GM12873 (cell line): ENCODE measurements at regions not wholly inside any gene's neighbourhood (a gene's known extent, or its start where the extent isn't known, plus 50 kb on each side); places are given as distances from the start of the nearest gene placed in this dataset.
A peak's percentile ranks its signal among the peaks of the same experiment; 100 is the strongest.

ENCODE experiments used
- TF ChIP-seq, protein P1 (sequence below): IDR thresholded peaks from 2 replicates; pipeline ENCODE4 v1.5.1; 2012; ENCODE audit warnings: low read depth, mild to moderate bottlenecking, moderate library complexity, low read length, control low read depth; ENCODE audit not compliant: insufficient read depth; ENCODE audit errors: missing control alignments

DNA sequence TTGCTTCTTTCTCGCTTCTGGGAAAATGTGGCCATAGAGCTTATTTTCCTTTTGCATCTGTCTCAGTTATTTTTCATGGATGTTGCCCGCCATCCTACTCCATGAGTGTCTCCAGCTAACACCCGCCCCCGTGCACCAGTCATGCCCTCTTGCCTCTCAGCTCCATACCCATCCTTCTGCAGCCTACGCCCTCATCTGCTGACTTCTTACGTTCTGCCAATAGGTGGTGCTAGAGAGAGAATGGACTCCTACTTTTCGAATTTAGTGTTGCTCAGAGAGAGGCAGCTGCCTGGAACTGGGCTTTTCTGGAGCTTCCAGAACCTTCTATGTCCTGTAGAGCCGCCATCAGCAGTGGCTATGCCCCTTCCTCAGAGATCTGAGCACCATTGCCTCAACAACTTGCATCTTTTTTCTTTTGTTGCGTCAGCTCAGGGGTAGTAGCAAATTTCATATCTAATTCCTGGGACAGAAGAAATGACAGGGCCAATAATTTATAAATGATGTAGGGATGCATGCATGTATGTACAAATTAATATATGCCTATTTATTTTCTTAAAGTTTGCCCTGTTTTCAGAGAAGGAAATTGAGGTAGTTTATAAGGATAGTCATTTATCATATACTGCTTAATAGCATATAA is 119.7 kb upstream of the MYOCD start:
- TF ChIP-seq, protein P1, sequence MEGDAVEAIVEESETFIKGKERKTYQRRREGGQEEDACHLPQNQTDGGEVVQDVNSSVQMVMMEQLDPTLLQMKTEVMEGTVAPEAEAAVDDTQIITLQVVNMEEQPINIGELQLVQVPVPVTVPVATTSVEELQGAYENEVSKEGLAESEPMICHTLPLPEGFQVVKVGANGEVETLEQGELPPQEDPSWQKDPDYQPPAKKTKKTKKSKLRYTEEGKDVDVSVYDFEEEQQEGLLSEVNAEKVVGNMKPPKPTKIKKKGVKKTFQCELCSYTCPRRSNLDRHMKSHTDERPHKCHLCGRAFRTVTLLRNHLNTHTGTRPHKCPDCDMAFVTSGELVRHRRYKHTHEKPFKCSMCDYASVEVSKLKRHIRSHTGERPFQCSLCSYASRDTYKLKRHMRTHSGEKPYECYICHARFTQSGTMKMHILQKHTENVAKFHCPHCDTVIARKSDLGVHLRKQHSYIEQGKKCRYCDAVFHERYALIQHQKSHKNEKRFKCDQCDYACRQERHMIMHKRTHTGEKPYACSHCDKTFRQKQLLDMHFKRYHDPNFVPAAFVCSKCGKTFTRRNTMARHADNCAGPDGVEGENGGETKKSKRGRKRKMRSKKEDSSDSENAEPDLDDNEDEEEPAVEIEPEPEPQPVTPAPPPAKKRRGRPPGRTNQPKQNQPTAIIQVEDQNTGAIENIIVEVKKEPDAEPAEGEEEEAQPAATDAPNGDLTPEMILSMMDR: peak; percentile 84

DNA sequence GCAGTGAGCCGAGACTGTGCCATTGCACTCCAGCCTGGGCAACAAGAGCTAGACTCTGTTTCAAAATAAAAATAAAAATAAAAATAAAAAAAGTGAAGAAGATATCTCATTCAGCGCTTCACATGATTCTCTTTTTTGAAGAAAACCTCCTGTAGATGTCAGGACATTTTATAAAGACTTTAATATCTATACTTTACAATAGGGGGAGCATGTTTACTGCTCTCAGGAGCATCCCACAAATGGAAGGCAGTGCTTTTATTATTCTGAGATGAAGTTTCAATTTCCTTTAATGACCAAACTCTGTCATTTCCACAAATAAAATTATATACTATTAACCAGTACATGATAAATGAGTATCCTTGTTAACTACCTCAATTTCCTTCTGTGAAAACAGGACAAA is 118.7 kb upstream of the MYOCD start:
- TF ChIP-seq, protein P1: no peak

DNA sequence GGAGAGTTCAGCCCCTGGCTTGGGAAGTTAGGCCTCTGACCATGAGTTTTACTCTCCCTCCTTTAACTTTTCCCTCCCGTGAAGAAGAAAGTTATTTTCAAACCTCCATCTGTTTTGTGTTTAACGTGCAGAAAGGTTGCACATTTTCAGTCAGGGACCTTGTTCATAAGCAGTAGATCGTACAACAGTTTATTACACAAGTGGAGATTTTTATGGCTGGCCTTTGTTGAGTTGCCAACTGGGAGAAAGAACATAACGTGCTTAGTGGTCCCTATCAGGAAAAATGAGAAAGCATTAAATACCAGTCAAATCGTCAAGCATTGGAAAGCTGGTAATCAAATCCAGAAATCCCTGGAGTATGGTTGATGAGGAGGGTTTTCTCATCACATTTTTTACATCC is 117.9 kb upstream of the MYOCD start:
- TF ChIP-seq, protein P1: no peak

DNA sequence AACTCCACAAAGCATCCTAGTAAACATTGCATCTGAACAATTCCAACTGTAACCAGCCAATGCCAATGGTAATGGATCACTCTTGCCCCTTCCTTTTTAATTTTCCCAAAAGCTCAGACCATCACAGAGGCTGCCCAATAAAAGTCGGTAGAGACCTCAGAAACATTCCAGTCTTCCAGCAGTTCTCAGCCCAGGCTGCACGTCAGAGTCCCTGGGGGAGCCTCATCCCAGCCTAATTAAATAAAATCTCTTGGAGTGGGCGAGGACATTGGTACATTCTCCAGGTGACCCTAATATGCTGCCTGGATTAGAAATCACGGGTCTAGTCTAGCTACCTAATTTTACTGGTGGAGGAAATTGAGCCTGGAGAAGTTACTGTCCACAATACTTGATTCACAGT is 117.1 kb upstream of the MYOCD start:
- TF ChIP-seq, protein P1: no peak

- TF ChIP-seq, protein P1: no peak
Measured at GRCh38 chr17:12549499-12550041, 116.1 kb upstream of the MYOCD start.

- TF ChIP-seq, protein P1: no peak
Measured at GRCh38 chr17:12553625-12554024, 112.1 kb upstream of the MYOCD start.

- TF ChIP-seq, protein P1: no peak
Measured at GRCh38 chr17:12554251-12554650, 111.4 kb upstream of the MYOCD start.
